ENCODE measurements at regions not wholly inside any gene's neighbourhood (a gene's known extent, or its start where the extent isn't known, plus 50 kb on each side); places are given as distances from the start of the nearest gene placed in this dataset.
"Not testable (repeated sequence)": the region's sequence is repeated elsewhere in the genome, so short reads cannot be mapped to it uniquely, and the experiment has no call there.

DNA sequence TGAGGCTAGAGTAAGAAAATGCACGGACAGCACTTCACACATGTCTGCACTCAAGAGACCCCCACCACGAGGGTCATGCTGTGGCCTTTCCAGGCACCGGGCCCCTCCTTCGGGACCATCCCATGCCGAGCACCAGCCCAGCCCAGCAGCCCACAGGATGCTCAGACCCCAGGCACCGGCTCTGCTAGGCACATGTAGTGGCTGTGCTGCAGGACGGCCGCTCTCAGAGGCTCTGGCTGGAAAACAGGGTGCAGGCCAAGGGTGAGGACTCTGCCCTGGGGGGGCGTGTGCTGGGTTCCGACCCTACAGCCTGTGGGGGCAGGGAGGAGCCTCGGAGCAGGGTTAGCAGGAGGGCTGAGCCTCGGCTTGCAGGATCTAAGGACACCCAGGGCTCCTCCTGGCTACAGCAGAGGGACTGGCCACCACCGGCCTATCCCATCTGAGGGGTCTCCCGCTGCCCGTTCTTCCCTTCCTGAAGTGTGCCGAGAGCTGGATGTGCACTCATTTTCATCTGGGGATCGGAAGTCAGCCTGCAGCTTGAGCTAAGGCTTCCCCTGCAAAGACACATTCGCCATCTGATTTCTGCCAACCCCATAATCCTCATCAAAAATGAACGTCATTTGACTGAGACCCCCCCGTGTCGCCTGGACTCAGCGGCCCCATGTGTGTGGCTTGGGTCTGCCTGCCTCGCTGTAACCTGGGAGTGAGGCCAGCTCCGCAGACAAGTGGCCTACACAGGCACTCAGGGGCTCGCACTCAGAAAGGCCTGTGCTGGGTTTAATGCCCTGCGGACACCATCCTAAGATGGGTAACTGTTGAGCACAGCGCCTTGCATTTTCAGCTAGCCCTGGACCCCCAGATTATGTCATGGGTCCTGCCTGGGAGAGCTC lies 293.1 kb upstream of the FOXF1 start:
- DNase-seq, result no peak

DNA sequence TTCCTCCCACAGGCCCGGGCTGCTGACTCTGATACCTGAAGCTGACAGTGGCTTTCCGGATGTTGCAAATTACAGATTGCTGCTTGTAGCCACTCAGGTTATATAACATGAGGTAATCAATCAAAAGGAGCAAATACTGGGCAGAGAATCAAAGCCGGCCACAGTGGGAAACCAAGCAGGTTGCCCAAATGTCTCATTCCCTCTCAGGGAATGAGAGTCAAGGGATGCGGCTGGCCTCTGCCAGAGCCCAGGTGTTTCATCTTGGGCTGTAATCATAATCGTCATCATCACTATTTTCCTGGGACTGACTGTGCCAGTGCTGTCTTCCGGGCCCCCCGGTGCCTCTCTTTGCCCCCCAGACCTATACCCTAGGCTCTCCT lies 292.4 kb upstream of the FOXF1 start:
- no peak for DNase-seq

DNA sequence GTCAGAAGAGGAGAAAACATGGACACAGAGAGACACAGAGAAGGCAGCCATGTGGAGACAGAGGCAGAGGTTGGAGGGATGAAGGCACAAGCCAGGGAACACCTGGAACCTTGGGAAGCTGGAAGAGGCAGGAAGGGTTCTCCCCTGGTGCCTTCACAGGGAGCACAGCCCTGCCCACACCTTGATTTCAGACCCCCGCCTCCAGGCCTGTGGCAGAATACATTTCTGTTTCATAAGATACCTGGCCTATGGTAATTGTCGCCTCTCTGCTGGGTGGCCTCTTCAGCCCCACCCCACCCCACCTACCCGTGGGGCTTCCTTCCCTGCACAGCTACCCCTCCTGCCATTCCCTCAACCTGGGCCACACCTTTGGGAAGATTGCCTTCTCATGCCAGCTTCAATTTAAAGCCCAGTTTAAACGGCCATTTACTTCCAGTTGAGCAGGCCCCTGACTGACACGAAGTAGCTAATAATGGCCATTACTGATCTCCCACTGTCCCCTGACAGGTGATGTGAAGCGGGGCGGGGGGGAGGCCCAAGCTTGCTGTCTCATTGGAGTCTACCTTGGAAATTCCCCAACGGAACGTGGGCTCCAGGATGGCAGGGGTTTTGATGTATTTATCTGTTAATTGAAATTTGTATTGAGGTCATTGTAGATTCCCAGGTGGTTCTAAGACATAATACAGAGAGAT lies 291.7 kb upstream of the FOXF1 start:
- no peak for DNase-seq

DNA sequence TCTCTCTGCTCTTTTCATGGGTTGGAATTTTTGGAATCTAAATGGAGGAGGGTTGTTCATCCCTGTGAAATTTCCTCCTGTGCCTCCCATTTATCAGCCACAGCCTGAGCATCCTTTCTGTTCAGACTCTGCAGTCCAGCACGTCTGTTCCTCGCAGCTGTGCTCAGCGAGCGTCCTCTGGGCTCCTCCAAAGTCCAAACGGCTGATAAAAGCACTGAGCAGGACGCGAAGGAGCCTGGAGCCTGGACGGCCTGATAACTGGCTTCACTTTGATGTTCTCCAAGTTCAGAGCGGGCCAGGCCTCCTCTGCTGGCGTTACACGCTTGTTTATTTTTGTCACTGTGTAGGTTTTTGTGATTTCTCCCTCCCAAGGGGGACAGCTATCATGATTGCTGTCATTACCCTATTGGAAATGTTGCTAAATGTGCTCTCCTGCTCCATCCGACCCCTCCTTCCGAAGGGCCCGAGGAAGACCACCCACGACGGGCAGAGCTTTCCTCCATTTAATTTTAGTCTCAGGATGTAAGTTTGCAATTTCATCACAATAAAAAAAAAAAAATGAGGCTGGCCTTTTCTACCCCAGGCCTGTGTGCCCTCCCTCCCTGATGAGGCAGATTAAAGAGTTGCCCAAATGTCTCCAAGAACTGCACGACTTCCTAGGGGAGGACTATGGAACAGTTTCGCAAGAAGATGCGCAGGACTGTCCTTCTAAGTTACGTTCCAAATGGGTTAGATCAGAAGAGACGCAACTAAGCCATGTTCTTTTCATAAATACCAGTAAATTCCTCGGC lies 290.5 kb upstream of the FOXF1 start:
- no peak for DNase-seq

DNA sequence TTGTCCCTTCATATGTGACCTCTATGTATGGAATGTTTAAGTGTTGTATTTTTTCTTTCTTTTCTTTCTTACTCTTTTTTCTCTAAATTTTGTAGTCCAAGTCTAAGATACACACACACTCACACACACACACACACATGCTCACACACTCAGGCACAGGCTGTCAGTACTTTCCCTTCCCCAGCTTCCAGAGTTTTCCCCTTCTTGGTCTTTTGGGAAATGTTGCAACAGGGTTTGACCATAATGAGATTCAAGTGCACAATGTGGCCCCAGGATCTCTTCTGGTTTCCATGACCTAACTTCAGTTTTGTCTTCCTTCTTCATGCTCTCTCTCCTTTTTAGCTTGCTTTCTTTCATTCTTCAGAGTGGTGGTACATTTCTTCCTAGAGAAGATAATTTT lies 289.8 kb upstream of the FOXF1 start:
- no peak for DNase-seq

DNA sequence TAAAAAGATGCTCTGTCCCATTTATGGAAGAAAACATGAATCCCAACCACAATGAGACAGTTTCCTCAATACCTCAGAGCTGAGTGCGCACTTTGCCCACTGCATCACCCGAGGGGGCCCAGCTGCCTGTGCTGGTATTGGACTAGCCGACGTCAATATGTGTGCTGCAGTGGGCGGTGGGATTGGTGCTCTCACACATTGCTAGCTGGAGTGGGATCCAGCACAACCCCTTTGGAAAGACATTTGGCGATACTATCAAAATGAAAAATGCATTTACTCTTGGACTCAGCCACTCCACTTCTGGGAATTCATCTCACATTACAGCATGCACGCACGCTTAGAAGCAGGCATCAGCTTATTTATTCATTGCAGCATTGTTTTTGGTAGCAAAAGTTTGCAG lies 289.2 kb upstream of the FOXF1 start:
- DNase-seq, result no peak

DNA sequence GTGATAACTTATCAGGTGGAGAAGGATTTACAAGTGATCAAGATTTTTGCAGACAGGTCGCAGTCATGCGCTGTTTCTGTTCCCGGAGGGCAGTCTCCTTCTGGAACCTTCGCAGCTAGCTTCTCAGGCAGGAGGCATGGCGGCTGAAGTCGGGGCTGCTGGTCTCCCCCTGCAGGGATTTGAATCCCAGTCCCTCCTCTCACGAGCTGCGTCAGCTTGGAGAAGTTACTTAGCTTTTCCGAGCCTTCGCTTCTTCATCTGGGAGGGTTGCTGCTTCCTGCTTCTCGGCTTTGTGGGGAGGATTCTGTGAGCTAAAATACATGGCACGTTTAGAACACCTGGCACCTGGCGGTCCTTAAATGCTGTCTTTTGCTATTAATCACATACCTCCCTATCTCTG lies 287.8 kb upstream of the FOXF1 start:
- no peak for DNase-seq

DNA sequence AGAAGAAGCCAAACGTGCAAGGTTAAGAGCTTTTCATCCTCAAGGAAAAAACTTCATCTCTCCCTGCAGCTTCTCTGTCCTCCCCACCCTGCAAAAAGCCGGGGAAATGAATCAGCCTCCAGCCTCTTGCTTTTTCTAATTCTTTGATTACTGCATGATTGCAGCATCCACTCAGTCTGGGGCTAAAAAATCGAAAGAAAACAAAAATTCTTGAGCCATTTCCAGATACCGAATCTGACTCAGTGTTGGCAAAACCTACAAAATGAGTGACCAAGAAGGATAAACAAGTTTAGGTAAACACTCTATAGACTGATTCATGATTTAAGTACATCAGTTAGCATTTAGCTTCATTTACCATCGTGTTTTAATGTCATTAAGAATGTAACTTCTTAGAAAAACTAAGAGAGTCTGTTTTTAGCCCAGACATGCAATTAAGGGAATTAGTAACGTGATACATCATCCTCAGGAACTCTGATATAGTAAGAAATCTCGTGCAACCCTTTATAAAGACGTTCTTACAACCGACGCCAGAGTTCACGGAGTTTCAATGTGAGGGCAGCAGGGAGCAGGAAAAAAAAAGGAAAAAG lies 287.3 kb upstream of the FOXF1 start:
- DNase-seq, result no peak

DNA sequence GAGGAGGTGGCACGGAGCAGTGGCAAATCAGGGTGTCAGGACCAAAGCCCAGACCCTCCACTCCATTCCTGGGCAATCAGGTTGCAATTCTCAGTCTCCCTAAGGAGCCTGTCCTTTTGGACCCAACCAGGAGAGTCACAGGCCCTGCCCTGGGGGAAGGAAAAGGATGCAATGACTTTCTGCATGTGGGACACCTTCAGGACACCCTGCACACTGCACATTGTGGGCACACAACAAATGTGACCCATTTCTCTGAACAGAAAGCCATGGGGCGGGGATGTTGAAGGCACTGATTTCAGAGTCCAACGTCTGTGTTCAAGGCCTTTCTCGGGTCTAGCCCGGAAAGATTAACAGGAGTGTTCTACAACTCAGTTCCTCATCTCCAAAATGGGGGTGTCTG lies 286.2 kb upstream of the FOXF1 start:
- no peak for DNase-seq

DNA sequence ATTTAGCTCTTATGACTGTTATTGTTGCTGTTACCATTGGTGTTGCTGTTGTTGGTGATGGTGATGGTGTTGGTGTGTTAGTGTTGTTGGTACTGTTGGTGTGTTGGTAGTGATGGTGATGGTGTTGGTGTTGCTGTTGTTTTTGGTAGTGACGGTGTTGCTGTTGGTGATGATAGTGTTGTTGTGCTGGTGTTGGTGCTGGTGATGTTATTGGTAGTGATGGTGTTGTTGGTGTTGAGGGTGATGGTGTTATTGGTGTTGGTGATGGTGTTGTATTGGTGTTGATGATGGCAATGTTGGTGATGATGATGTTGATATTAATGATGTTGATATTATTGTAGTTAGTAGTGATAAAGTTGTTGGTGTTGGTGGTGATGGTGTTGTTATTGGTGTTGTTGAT lies 285.7 kb upstream of the FOXF1 start:
- DNase-seq, result no peak

DNA sequence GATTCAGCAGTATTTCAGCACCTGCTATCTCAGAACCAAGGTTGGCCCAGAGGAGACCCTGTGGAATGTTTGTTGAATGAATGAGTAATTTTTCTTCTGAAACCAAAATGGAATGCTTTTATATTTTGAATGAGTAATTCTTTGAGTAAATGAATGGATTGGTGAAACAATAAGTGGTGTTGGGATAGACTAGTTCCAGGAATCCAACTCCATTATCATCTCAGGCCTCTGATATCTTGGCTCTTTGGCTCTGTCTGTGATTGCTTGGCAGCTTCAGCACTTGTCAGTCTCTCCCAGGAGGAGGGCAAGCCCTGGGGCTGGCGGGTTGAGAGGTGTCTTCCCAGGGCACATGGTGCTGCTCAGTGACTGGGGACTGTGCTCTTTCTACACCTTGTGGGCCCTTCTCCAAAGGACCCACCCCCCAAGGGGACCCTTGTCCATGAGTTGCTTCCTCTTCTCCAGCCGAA lies 284.4 kb upstream of the FOXF1 start:
- DNase-seq, result no peak

DNA sequence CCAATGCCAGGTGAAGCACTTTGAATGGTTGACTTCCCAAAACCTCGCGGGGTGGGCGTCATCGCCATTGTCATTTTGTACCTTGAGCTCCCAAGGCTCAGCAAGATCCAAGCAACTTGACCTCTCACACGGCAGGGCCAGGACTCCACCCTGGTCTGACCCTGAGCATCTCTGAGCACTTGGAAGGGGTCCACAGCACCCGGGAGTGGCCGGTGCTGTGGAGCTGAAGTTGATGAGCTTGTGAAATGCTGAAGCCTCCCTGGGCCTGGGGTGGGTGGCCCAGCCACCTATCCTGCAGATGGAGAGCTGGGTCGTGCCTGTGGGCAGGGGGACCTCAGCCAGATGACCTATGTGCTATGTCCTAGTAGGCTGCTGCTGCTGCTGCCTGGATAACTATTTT lies 283.3 kb upstream of the FOXF1 start:
- no peak for DNase-seq

DNA sequence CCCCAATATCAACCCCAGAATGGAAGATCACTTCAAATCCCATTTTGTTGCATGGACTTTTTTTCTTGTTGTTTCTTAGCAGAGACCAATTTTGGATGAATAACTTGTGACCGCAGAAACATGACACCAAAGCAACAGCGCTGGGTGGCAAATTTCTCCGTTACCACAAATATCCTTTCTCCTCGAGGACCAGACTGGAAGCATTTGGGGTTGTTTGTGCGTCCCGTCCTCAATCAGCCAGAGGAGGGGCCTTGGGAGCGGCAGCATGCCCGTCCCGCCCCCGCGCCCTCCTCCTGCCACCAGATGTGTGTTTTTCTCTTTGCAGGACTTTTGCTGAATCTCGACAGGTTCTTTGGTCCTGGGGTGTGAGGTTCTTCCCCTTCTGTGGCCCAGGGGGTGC lies 282.5 kb upstream of the FOXF1 start:
- no peak for DNase-seq

DNA sequence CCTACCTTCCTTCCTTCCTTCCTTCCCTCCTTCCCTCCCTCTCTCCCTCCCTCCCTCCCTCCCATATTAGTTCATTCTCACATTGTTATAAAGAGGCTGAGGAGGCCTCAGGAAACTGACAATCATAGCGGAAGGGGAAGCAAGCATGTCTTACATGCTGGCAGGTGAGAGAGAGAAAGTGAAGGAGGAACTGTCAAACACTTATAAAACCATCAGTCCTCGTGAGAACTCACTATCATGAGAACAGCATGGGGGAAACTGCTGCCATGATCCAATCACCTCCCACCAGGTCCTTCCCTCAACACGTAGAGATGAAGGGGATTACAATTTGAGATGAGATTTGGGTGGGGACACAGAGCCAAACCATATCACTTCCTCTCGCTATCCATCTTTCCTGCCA lies 281.6 kb upstream of the FOXF1 start:
- DNase-seq, result no peak

DNA sequence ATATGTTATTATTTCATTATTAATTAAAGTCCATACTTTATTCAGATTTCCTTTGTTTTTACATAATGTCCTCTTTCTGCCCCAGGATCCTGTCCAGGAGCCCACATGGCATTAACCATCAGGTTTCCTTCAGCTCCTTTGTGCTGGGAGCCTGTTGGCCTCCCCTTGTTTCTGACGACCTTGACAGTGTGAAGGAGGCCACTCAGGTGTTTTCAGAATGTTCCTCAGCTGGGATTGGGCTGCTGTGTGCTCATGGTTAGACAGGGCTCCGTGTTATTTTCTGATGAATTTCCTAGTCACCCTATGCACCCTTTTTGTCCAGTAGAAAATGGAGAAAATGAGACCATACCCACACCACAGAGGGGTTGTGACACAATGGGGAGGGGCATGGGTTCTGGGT lies 281.0 kb upstream of the FOXF1 start:
- no peak for DNase-seq

DNA sequence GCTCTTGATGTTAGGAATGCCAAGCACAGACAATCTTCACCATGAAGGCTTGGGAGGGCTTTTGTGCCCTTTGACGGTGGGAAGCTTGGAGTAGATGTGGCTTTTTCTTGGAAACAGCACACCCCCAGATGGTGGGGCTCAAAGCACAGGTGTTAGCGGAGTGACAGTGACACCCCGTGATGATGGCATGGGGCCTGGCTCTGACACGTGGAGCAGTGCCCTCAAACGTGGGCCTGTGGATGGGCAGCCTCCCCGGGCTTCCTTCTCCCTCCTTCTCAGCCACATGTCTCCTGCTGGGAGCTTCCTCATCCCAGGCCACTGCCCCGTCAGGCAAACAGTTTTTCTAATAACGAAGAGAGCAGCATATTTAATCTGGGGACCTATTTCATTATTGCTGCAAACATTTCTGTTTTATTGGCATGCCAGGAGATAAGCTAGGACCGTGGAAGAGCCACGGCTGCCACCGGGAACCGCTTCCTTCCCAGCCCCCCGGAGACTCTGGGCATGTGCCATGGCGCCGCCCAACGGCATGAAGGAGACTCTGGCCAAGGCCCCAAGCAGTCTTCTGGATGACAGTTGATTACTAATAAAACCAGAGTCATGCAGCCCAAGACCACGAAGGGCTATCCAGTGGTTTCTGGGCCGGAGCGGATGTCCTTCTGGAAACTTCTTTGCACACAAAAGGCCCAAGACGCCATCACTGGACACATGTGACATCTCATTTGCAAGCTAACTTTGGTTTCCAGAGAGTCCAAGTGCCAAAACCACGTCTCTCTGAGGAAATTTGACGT lies 280.3 kb upstream of the FOXF1 start:
- no peak for DNase-seq

DNA sequence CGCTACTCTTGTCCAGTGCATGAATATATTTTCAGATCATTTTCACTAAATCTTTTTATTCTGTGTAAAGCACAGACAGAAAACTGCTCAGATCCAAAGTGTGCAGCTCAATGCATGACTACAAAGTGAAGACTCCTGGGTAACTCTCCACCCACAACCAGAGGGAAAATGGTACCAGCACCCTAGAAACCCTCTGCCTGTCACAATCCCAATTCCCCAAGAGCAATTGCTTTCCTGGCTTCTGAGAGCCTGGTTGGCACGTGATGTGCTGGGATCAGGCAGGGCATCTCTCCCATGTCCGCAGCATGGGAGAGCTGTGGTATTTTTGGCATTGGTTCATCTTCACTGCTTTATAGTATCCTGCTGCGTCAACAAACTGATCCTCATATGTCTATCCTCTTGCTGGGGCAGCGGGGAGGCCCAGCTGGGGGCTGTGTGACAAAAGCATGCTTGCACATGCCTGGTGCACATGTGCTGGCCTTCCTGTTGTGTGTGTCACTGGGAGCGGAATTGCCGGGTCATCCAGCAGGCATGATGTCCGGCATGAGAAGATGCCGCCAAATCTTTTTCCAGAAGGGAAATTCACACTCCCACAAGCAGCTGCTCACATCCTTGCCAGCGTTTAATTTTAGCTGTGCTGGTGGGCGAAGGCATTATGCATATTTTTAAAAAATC lies 278.9 kb upstream of the FOXF1 start:
- no peak for DNase-seq

DNA sequence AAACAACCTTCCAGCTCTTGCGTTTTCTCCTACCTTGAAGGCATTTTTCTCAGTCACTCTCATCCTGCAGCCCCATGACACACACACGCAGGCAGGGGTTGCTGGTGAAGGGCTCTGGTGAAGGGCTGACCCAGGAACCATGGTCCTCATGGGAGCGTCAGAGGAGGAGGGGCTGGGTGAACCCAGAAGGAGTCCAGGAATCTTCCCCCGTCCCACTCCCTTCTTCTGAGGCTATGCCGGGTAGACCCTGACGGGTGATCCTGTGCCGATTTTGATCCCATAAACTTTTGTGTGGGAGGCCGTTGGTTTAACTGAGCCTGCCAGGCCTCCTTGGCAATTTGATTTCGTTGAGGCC lies 278.4 kb upstream of the FOXF1 start:
- no peak for DNase-seq

DNA sequence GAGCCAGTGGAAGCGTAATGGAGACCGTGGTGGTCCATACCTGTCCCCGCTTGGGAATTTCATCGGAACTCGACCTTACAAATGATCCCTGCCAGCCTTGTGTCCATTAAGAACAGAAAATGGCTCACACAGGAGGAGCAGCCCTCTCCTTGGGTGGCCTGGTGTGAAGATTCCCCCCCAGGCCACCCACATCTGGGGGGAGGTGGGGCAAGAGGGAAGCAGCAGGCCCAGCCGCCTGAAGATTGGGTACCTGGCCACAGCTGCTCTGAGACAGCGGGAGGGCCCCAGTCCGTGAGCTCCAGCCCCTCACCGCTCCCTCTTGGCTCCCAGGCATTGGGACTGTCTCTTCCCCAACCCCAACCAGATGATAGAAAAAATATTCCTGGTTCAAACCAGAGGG lies 277.8 kb upstream of the FOXF1 start:
- DNase-seq, result no peak

DNA sequence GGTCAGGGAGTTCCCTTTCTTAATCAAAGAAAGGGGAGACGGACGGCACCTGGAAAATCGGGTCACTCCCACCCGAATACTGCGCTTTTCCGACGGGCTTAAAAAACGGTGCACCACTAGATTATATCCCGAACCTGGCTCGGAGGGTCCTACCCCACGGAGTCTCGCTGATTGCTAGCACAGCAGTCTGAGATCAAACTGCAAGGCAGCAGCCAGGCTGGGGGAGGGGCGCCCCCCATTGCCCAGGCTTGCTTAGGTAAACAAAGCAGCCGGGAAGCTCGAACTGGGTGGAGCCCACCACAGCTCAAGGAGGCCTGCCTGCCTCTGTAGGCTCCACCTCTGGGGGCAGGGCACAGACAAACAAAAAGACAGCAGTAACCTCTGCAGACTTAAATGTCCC lies 276.8 kb upstream of the FOXF1 start:
- DNase-seq, result not testable (repeated sequence)

DNA sequence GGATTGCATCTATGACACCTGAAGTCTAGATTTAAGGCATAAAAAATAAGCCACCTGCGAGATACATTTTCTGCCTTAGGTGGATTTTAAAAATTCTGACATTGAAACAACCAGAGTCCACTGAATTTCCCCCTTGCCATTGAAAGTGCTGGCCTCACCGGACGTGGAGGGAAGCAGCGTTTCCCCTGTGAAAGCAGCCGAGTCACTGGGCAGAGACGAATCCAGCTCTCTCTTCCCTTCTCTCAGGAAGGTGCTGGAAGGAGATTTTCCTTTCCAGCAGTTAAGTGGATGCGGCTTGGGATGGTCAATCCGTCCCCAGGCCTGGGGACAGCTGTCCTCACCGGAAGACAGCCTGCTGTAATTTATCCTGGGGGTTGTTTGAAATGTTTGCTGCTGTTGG lies 270.9 kb upstream of the FOXF1 start:
- DNase-seq, result no peak

All from suppressor macrophage (primary cell).